NB4 (cell line): ENCODE measurements at regions not wholly inside any gene's neighbourhood (a gene's known extent, or its start where the extent isn't known, plus 50 kb on each side); places are given as distances from the start of the nearest gene placed in this dataset.

Source experiments
- POLR2A ChIP-seq: IDR thresholded peaks from 2 replicates; pipeline ENCODE4 v1.6.1; 2011; ENCODE audit warnings: mild to moderate bottlenecking; ENCODE audit not compliant: insufficient read length; ENCODE audit errors: extremely low read depth
- TF ChIP-seq, protein P1 (sequence below): IDR thresholded peaks from one replicate; pipeline ENCODE4 v1.5.1; 2012; ENCODE audit warnings: low read depth, low read length

DNA sequence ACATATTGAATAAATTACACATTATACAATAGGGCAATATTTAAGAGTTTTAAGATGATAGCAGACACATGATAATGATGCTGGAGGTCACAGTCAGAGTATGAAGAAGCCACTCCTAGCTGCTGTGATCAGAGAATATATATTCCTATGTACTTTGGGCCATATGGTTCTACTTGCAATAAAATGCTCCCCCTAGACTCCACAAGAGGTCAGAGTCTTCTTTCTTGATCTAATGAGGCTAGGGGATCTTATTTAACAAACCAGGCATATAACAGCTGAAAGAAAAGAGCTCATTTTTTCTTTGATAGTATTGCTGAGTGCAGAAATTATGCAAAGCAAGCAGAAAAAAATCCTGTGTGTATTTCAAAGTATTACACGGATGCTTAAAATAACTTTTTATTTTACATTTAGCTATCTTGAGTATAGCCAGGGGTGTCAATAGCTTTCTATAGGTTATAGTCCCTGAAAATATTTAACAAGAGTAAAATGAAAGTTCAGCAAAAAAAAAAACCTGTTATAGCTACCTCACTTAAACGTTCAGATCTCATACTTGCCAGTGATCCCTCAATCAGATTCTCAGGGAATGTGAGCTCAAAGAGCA, 748.7 kb upstream of the CHAC2 start:
- TF ChIP-seq, protein P1, sequence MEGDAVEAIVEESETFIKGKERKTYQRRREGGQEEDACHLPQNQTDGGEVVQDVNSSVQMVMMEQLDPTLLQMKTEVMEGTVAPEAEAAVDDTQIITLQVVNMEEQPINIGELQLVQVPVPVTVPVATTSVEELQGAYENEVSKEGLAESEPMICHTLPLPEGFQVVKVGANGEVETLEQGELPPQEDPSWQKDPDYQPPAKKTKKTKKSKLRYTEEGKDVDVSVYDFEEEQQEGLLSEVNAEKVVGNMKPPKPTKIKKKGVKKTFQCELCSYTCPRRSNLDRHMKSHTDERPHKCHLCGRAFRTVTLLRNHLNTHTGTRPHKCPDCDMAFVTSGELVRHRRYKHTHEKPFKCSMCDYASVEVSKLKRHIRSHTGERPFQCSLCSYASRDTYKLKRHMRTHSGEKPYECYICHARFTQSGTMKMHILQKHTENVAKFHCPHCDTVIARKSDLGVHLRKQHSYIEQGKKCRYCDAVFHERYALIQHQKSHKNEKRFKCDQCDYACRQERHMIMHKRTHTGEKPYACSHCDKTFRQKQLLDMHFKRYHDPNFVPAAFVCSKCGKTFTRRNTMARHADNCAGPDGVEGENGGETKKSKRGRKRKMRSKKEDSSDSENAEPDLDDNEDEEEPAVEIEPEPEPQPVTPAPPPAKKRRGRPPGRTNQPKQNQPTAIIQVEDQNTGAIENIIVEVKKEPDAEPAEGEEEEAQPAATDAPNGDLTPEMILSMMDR = no peak
- TF ChIP-seq POLR2A = no peak
